AG04450 (cell line): ENCODE measurements at regions not wholly inside any gene's neighbourhood (a gene's known extent, or its start where the extent isn't known, plus 50 kb on each side); places are given as distances from the start of the nearest gene placed in this dataset.

Experiments used
- CTCF ChIA-PET: fragments of 300-600, 350-600 bp; formaldehyde crosslinking; extraction: SDS; loops from one replicate; lab custom pipeline; 2022; ENCODE audit warnings: antibody characterized with exemption, inconsistent platforms; lab: Charles Lee
- POLR2A ChIA-PET: fragments of 350-600 bp; formaldehyde crosslinking; extraction: SDS; loops from one replicate; lab custom pipeline; 2021; ENCODE audit warnings: antibody characterized with exemption, inconsistent platforms; lab: Yijun Ruan, JAX
- DNase-seq: peaks from one replicate; pipeline ENCODE4 v3.0.0-alpha.2; 2011; ENCODE audit warnings: low read depth, low spot score
- H3K27ac ChIP-seq: one replicate; pipeline ENCODE4 v1.5.1; 2012; ENCODE audit warnings: low read depth, low read length, control low read depth
- H3K27me3 ChIP-seq: one replicate; pipeline ENCODE4 v1.6.0; 2012; ENCODE audit warnings: low read length; ENCODE audit not compliant: control insufficient read depth, insufficient read depth
- H3K4me3 ChIP-seq: 2 replicates; pipeline ENCODE4 v1.5.1; 2011; ENCODE audit warnings: mild to moderate bottlenecking, low read depth, low read length, control low read depth
- H3K9me3 ChIP-seq: 2 replicates; pipeline ENCODE4 v1.5.1; 2012; ENCODE audit warnings: low read length; ENCODE audit not compliant: control insufficient read depth, insufficient read depth
- CTCF ChIP-seq: IDR thresholded peaks from 2 replicates; pipeline ENCODE4 v1.5.1; 2011; ENCODE audit warnings: low read depth, low read length, control low read depth, inconsistent platforms

GRCh38 chr2:172227719-172228118 is 125.0 kb upstream of the DLX2 start:
- no peaks in the 10 kb centered on the region for H3K27me3 ChIP-seq
- no peaks in the 10 kb centered on the region for H3K9me3 ChIP-seq
- CTCF ChIA-PET = interaction anchor here (1.4 to 1.6 kb wide), 2 partner anchors 20 to 234 kb away, joined by 4 to 7 read pairs; no protein-coding TSS in a partner anchor
- no peak overlapping the region for H3K4me3 ChIP-seq
- DNase-seq = no peak
- no peak overlapping the region for H3K27ac ChIP-seq
- POLR2A ChIA-PET = no interaction called here
- no peak for TF ChIP-seq CTCF

- no peak for DNase-seq
- CTCF ChIA-PET = interaction anchor here (1.4 to 1.6 kb wide), 2 partner anchors 20 to 233 kb away, joined by 4 to 7 read pairs; no protein-coding TSS in a partner anchor
- Histone ChIP-seq H3K9me3 (no peaks in the 10 kb centered on the region), H3K4me3 (no peak overlapping the region), H3K27me3 (no peaks in the 10 kb centered on the region), H3K27ac (no peak overlapping the region)
- no peak for TF ChIP-seq CTCF
- POLR2A ChIA-PET = no interaction called here
These were observed 125.6 kb upstream of the DLX2 start for GRCh38 chr2:172228177-172228808.

DNA sequence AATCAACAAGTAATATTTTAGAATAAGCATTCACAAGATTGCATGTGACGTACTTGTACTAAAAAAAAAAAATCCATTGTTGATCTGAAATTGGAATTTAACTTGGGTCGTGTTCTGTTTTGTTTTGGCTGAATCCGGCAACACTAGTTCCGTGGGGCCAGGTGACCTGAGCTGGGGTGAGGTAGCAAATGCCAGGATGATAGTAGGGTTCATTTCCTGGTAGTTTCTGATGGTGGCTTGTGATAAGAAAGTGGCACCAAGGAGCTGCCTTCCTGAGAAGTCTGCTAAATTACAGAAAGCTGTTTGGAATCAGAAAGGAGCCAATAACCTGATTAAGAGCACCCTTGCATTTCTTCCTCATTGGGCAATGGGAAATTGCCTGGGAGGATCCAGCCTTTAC is 126.4 kb upstream of the DLX2 start:
- H3K27ac ChIP-seq = no peak overlapping the region
- ChIA-PET POLR2A (no interaction called here), CTCF (no interaction called here)
- H3K9me3 ChIP-seq = no peaks in the 10 kb centered on the region
- no peaks in the 10 kb centered on the region for H3K27me3 ChIP-seq
- TF ChIP-seq CTCF = no peak
- no peak overlapping the region for H3K4me3 ChIP-seq
- DNase-seq = no peak

- Histone ChIP-seq H3K27ac (no peak overlapping the region), H3K9me3 (no peaks in the 10 kb centered on the region; the same call in 1 of the 2 replicates), H3K27me3 (peaks cover 2% of the 10 kb centered on the region), H3K4me3 (no peak overlapping the region)
- CTCF ChIA-PET = interaction anchor here (1.2 to 2.8 kb wide), 2 partner anchors 231 to 236 kb away, joined by 4 to 10 read pairs; no protein-coding TSS in a partner anchor
- POLR2A ChIA-PET = interaction anchor here (0.5 to 1.4 kb wide), 2 partner anchors 53 to 87 kb away, joined by 3 to 11 read pairs; no protein-coding TSS in a partner anchor
- TF ChIP-seq CTCF = no peak
- DNase-seq = no peak
These were observed 127.7 kb upstream of the DLX2 start for GRCh38 chr2:172230332-172230888.

DNA sequence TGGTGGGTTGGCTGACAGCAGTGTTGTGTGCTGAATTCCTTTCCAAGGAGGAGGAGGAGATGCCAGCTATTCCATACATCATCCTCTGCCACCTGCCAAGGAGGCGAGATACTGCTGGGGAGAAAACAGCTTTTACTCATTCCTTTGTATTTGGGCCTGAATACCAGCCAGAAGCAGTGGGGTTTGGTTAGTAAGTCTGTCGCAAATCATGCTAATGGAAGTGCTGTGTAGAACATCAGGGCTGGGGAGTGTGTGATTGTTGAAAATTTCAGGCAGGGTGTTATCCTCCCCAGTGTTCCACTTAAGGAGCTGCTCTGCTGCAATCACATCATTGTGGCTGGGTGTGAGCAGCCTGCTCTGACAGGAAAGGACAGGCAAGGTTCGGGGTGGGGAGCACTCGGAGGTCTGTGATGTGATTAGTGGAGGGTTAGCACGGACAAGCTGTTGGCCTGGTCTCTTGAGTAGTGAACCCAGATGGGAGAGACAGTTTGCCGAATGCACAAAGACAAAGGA is 128.2 kb upstream of the DLX2 start:
- no peak for TF ChIP-seq CTCF
- Histone ChIP-seq H3K27ac (no peak overlapping the region), H3K4me3 (no peak overlapping the region), H3K27me3 (peaks cover 2% of the 10 kb centered on the region), H3K9me3 (no peaks in the 10 kb centered on the region; the same call in 1 of the 2 replicates)
- POLR2A ChIA-PET = interaction anchor here (0.5 to 1.4 kb wide), 2 partner anchors 52 to 88 kb away, joined by 3 to 11 read pairs; no protein-coding TSS in a partner anchor
- no peak for DNase-seq
- CTCF ChIA-PET = interaction anchor here (1.2 to 2.8 kb wide), 2 partner anchors 231 to 235 kb away, joined by 4 to 10 read pairs; no protein-coding TSS in a partner anchor
